ENCODE measurements at regions not wholly inside any gene's neighbourhood (a gene's known extent, or its start where the extent isn't known, plus 50 kb on each side); places are given as distances from the start of the nearest gene placed in this dataset.

- TF ChIP-seq EZH2 (IDR thresholded peaks at IDR 0.05; ENCODE audit: insufficient read depth, poor library complexity, severe bottlenecking) (no peak), EZH2phosphoT487 (IDR thresholded peaks at IDR 0.05; ENCODE audit: insufficient read depth, low read depth) (no peak)
Measured at GRCh38 chr18:78622251-78622906, 357.2 kb upstream of the SALL3 start.
